ENCODE measurements at regions not wholly inside any gene's neighbourhood (a gene's known extent, or its start where the extent isn't known, plus 50 kb on each side); places are given as distances from the start of the nearest gene placed in this dataset.

- Histone ChIP-seq H3K4me3 (replicated peaks; ENCODE audit: low read depth, low read length) (no peak overlapping the region), H3K36me3 (ENCODE audit: control insufficient read depth, insufficient read depth, low read length) (no peaks in the 10 kb centered on the region), H3K27me3 (replicated peaks; ENCODE audit: control insufficient read depth, insufficient read depth, low read length) (no peaks in the 10 kb centered on the region; the same call in none of the 2 replicates)
- no peak for DNase-seq (ENCODE audit: extremely low read depth, insufficient read length)
- TF ChIP-seq CTCF (IDR thresholded peaks at IDR 0.05; ENCODE audit: insufficient read depth, low read length, poor library complexity, severe bottlenecking), result no peak
Measured at GRCh38 chr21:41683815-41684214, 83.0 kb downstream of the RIPK4 start.

GRCh38 chr21:41682719-41683179 lies 84.1 kb downstream of the RIPK4 start:
- no peak for DNase-seq (ENCODE audit: extremely low read depth, insufficient read length)
- Histone ChIP-seq H3K36me3 (ENCODE audit: control insufficient read depth, insufficient read depth, low read length) (no peaks in the 10 kb centered on the region), H3K27me3 (replicated peaks; ENCODE audit: control insufficient read depth, insufficient read depth, low read length) (no peaks in the 10 kb centered on the region; the same call in none of the 2 replicates), H3K4me3 (replicated peaks; ENCODE audit: low read depth, low read length) (no peak overlapping the region)
- TF ChIP-seq CTCF (IDR thresholded peaks at IDR 0.05; ENCODE audit: insufficient read depth, low read length, poor library complexity, severe bottlenecking), result no peak

DNA sequence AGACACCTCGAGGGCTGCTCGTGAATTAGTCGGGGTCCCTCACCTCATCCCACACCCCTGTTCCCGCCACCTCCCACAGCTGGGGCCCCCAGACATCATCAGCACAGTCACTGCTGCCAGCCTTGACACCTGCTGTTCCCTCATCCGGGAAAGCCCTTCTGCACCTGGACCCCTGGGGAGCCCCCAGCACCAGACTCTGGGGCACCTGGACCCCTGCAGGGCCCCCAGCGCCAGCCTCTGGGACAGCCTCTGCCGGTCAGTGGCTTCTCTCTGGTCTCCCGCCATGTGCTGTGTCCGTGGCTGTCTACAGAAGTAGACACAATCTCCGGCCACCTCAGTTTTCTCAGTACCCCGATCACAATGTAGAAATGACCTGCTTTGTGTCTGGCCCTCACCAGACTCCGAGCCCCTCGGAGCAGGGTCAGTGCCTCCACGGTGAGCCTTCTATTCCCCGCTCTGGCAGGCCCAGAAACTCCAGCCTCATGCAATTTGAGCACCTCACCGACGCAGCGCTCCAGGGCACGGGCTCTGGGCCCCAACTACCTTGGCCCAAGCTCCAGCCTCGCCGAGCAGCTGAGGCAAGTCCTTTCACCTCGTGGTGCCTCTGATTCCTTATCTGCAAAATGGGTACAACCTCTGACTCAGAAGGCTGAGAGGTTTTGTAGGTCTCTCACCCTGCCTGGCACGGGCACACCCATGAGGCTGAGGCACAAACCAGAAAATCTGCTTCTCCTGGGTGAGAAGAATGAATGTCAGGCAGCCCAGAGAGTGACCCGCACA lies 84.7 kb downstream of the RIPK4 start:
- DNase-seq (ENCODE audit: extremely low read depth, insufficient read length), result no peak
- TF ChIP-seq CTCF (IDR thresholded peaks at IDR 0.05; ENCODE audit: insufficient read depth, low read length, poor library complexity, severe bottlenecking), result no peak
- Histone ChIP-seq H3K27me3 (replicated peaks; ENCODE audit: control insufficient read depth, insufficient read depth, low read length) (no peaks in the 10 kb centered on the region; the same call in none of the 2 replicates), H3K36me3 (ENCODE audit: control insufficient read depth, insufficient read depth, low read length) (no peaks in the 10 kb centered on the region), H3K4me3 (replicated peaks; ENCODE audit: low read depth, low read length) (no peak overlapping the region)

DNA sequence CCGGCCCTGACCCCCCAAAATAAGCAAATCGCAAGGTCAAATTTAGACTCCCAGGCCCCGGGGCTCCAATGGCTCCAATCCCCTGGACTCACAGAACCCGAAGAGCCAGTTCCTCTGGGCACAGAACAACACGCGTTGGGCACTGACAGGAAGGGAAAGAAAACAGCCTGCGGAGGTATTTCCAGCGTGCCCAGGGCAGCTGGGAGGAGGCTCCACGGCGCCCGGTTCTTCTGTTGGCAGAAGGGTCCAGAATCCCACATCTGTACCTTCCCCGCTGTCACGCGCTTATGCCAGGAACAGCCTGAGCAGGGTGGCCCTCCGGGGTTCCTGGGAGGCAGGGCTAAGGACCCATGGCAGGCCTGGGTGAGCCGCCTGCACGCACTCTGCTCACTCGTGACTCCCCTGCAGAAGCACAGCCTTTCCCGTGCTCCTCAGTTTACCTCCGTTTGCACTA lies 85.5 kb downstream of the RIPK4 start:
- Histone ChIP-seq H3K4me3 (replicated peaks; ENCODE audit: low read depth, low read length) (no peak overlapping the region), H3K27me3 (replicated peaks; ENCODE audit: control insufficient read depth, insufficient read depth, low read length) (no peaks in the 10 kb centered on the region; the same call in none of the 2 replicates), H3K36me3 (ENCODE audit: control insufficient read depth, insufficient read depth, low read length) (no peaks in the 10 kb centered on the region)
- DNase-seq (ENCODE audit: extremely low read depth, insufficient read length), result no peak
- no peak for TF ChIP-seq CTCF (IDR thresholded peaks at IDR 0.05; ENCODE audit: insufficient read depth, low read length, poor library complexity, severe bottlenecking)

DNA sequence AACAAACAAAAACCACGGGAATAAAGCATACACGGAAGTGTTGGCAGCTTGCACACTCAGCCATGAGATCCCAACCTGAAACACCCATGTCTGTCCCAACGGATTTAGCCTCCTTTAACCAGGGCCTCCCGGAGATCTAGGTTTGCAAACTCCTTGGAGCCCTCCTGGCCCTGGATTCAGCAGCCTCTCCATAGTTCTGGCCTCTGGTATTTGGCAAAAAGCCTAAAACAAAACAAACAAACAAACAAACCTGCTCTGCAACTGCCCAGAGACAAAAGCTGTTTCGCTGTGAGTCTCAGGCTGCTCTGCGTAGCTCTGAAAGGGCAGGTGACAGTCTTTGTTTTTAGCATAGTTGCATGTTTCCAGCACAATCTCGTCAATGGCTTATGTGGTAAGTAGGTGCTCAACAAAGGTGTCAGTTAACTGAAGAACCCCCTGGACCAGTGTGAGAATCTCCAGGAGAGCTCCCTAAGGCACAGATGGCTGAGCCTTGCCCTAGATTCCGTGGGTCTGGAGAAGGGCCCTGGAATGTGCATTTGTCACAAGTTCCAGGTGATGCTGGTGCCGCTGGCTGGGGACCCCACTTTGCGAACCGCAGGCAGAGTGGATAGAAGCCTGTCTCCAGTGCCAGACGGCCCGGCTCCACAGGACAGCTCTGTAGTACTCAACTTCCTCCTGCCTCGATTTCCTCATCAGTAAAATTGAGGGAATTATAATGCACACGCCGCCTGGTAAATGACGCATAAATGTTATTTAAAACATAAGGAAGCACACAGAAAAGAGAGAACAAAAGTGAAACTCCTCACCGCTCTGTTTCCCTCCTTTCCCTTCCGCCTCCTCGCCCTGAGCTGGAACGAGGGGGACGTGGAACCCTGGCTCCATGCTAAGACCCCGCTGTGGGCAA lies 86.2 kb downstream of the RIPK4 start:
- no peak for DNase-seq (ENCODE audit: extremely low read depth, insufficient read length)
- TF ChIP-seq CTCF (IDR thresholded peaks at IDR 0.05; ENCODE audit: insufficient read depth, low read length, poor library complexity, severe bottlenecking), result no peak

More for the DNA sequence above, 86.2 kb downstream of the RIPK4 start:
- Histone ChIP-seq H3K27me3 (replicated peaks; ENCODE audit: control insufficient read depth, insufficient read depth, low read length) (no peaks in the 10 kb centered on the region; the same call in none of the 2 replicates), H3K4me3 (replicated peaks; ENCODE audit: low read depth, low read length) (no peak overlapping the region), H3K36me3 (ENCODE audit: control insufficient read depth, insufficient read depth, low read length) (no peaks in the 10 kb centered on the region)
